CMK (cell line): ENCODE measurements at regions not wholly inside any gene's neighbourhood (a gene's known extent, or its start where the extent isn't known, plus 50 kb on each side); places are given as distances from the start of the nearest gene placed in this dataset.
"Not testable (repeated sequence)": the region's sequence is repeated elsewhere in the genome, so short reads cannot be mapped to it uniquely, and the experiment has no call there.

Experiments
- DNase-seq: peaks from one replicate; pipeline ENCODE4 v3.0.0-alpha.2; 2010; ENCODE audit warnings: low read depth

DNA sequence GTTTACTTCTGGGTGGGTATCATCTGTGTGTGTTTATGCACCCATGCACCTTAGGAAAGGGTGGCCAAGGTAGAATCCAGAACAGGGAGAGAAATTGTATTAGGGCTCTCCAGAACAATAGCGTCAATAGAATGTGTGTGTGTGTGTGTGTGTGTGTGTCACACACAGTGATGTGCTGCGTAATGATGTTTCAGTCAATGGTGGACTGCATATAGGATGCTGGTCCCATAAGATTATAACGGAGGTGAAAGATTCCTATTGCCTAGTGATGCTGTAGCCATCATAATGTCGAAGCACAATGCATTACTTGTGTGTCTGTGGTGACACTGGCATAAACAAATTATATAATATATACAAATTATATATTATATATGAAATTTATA is 69.3 kb upstream of the PRR23C start:
- no peak for DNase-seq

- DNase-seq, result not testable (repeated sequence)
These were observed 71.9 kb upstream of the PRR23C start for GRCh38 chr3:139116631-139117030.

- DNase-seq, result no peak
These were observed 72.5 kb upstream of the PRR23C start for GRCh38 chr3:139117136-139117675.

DNA sequence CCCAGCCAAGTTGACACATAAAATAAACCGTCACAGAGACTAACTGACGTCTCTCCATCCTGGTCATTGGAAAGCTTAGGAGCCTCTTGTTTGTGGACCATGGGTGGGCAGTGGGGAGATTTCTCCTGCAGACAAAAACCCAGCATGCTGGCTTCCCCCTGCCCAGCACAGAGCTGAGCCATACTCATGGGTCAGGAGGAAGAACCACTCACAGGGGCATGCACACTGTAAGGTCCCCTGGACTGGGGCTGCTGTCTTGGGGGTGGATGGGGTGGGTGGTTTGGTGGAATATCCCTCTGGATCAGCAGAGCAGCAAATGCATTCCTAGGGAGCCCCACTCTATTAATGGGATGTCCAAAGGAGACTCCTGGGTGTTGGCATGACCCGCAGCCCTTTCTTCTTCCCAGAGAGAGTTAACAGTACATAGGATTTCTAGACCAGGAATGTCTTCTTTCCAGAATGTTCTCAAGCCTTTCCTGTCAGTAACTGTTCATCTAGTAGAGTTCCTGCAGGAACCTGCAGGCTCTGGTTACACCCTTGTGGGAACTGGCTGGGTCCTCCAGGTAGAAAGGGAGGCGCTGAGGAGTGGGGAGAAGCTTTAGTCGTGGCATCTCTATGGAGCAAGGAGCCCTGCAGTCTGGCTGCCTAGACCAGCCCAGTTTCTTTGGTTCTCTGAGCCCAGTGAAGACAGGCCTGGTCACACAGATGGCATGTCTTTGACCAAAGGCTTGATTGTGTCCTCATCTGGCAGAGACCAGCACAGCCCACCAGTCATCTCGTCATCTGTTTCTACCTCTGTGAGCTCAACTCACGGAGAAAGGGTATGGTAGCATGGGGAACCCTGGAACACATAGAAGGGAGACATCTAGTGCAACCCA is 73.4 kb upstream of the PRR23C start:
- no peak for DNase-seq

DNA sequence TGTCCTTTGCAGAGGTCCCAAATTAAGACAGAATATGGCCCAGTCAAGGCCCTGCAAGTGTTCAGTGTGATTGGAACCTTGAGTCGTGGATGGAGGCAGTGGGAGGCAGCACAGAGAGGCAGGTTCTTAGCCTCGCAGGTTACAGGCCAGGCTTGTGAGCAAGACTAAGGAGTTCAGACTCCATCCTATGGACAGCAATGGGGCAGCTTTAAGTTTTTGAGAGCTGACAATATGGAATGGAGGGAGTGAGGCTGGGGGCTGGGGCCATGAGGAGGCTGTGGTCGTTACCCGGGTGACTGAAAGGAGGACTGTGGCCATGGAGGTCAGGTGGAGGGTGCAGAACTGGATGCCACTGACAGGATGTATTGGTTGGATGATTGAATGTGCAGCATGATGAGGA is 74.1 kb upstream of the PRR23C start:
- DNase-seq, result no peak

DNA sequence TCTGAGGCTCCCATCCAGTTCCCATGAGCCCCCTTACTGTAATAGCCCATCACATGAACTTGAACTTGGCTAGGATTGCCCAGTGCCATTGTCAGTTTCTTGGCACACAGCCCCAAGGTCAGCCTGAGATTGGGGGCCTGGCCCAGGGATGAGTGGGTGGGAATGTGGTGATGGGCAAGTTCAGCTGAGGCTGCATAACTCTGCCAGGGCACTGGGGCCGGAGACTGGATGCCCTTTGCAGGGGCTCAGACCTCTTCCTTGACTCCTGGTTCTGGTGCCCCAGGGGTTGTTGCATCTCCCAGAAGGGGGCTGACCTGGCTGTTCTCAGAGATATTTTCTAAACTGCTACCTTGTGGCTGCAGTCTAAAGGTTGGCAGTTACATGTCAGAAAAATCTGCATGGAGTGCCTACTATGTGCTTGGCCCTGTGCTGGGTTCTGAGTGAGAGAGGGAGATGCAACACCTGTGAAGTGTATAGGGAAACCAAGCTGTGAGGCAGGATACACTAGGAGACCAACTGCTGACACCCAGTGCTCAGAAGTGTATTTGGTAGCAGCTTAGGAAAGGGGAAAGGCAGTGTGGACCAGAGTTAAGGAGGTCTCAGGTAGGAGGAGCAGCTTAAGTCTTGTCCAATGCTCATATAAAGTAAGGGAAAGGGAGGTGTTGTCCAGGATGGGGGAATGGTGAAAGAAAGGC is 74.8 kb upstream of the PRR23C start:
- DNase-seq, result no peak

GRCh38 chr3:139120086-139121056 is 75.7 kb upstream of the PRR23C start:
- DNase-seq, result peak; percentile 82

DNA sequence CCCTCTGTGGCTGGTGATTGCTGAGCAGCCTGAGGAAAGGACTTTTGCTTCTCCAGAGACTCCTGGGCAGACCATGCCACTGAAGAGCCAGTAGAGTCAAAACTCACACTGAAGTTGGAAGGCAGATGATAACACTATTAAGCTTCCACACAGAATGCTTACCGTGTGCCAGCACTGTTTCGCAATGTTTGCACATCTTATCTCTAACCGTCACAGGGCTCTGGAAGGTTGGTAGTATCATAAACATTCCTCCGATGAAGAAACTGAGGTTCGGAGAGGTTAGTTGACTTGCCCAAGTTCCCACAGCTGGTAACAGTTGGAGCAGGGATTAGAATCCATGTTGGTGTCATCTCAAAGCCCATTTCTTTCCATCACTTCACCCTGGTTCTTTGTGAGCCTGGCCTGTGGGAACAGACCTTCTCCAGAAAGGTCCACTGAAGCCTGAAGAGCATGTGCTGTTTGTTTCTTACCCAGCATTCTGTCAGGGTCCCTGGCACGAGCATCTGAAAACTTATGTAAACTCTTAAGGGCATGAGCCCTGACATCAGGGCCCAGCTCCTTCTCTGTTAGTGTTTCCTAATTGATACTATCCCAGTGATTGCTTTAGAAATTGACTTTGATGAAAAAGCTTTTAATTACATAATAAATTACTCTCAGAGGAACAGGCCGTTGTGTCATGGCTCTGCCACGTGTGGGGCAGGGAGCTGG is 77.0 kb upstream of the PRR23C start:
- no peak for DNase-seq

DNA sequence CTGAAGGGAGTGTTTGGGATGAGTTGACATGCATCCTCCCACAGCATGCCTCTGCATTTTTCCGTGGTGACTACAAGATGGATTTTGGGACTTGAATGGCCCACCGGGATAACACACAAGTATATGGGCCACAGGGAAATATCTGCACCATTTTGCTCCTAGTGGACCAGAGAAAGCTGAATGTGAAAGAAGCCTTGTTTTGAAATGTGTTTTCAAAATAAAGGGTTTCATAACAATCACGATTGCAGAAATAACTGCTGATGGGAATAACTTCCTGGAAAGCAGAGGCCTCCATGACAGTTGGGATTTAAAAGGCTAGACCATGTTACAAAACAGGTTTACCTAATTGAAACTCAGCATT is 77.5 kb upstream of the PRR23C start:
- no peak for DNase-seq

DNA sequence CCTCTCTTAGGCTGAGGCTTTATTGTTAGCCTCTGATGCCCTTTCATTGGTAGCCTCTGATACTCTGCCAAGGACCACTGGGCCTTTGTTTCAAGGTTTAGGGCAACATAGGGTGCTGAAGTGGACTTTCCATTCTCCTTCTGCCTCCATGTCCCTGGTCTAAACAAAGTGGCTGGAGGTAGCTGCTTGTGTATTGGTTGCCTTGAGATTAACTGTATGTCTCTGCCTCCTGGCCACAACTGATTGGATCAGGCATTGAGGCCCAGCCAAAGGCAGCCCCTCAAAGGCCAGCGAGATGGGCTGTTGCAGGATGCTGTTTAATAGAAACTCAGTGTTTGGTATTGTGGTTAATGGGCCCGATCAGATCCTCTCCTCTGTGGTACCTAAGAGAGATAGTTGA is 77.9 kb upstream of the PRR23C start:
- no peak for DNase-seq

- DNase-seq, result no peak
These were observed 78.8 kb upstream of the PRR23C start for GRCh38 chr3:139123377-139124095.

GRCh38 chr3:139124197-139124596 is 79.5 kb upstream of the PRR23C start:
- DNase-seq, result no peak

DNA sequence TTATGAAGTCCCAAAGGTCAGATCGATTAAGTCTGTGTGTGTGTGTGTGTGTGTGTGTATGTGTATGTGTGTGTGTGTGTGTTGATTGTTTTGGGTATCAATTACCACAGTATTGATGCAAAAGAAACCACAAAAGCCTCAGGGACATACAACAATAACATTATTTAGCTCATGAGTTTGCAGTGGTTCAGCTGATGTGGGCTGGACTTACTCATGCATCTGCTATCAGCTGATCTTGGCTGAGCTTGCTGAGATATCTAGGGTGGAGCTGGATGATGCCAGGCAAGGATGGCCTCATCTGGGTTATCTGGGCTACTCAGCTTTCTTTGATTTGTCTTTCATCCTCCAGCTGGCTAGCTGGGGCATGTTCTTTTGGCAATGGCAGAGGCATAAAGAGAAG is 82.4 kb upstream of the PRR23C start:
- DNase-seq, result no peak

GRCh38 chr3:139127629-139128028 is 82.9 kb upstream of the PRR23C start:
- not testable (repeated sequence) for DNase-seq

DNA sequence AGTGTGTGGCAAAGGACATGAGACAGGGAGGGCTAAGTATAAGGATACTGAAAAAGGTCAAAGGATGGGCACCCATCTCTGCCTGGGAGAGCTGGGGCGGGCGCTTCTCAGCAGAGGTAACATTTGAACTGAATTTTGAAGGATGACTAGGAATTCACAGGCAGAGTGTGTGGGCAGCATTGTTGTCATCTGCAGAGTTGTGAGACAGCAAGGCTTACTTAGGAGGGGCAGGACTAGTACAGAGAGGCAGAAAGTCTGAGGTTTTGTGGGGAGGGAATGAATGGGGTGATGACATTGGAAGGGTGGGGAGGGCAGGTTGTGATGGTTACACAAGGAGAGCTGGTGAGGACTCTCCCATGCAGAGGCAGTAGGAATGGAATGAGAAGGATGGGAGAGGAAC is 84.1 kb upstream of the PRR23C start:
- no peak for DNase-seq

DNA sequence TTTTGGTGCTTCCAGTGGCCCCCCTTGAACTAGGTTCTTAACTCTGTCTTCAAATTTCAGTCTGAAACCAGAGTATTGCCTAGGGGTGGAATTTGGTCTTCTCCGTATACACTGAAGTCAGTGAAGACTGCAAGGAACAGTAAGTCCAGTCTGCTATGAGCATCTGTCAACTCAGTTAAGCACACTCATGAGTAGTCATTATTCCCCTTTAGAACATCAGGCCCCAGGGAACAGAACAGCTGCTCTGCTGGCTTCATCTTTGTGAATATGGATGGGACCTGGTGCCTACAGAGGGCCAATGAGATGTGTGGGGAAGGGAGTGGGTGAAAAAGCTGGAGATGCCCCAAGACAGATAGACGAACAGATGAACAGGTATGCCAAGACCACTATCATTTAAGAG is 85.2 kb upstream of the PRR23C start:
- DNase-seq, result no peak

- DNase-seq, result no peak
These were observed 85.9 kb upstream of the PRR23C start for GRCh38 chr3:139130390-139131140.

GRCh38 chr3:139131951-139132350 is 87.3 kb upstream of the PRR23C start:
- DNase-seq, result no peak

GRCh38 chr3:139132976-139133375 is 88.3 kb upstream of the PRR23C start:
- DNase-seq, result no peak
